ENCODE measurements at regions not wholly inside any gene's neighbourhood (a gene's known extent, or its start where the extent isn't known, plus 50 kb on each side); places are given as distances from the start of the nearest gene placed in this dataset.

- DNase-seq (ENCODE audit: low spot score) = no peak
Measured at GRCh38 chr16:5527817-5528216, 430.2 kb upstream of the EEF2KMT start.

- no peak for DNase-seq (ENCODE audit: low spot score)
Measured at GRCh38 chr16:5526826-5527225, 429.2 kb upstream of the EEF2KMT start.

- no peak for DNase-seq (ENCODE audit: low spot score)
Measured at GRCh38 chr16:5523829-5524228, 426.2 kb upstream of the EEF2KMT start.

- no peak for DNase-seq (ENCODE audit: low spot score)
Measured at GRCh38 chr16:5516115-5516514, 418.5 kb upstream of the EEF2KMT start.

- no peak for DNase-seq (ENCODE audit: low spot score)
Measured at GRCh38 chr16:5512014-5512413, 414.4 kb upstream of the EEF2KMT start.

GRCh38 chr16:5510819-5511370 lies 413.3 kb upstream of the EEF2KMT start:
- no peak for DNase-seq (ENCODE audit: low spot score)

- DNase-seq (ENCODE audit: low spot score) = no peak
Measured at GRCh38 chr16:5509794-5510193, 412.2 kb upstream of the EEF2KMT start.

- DNase-seq (ENCODE audit: low spot score) = no peak
Measured at GRCh38 chr16:5509336-5509735, 411.7 kb upstream of the EEF2KMT start.

GRCh38 chr16:5508371-5508770 lies 410.8 kb upstream of the EEF2KMT start:
- no peak for DNase-seq (ENCODE audit: low spot score)

GRCh38 chr16:5506021-5506420 lies 408.4 kb upstream of the EEF2KMT start:
- DNase-seq (ENCODE audit: low spot score) = no peak

GRCh38 chr16:5505091-5505887 lies 407.7 kb upstream of the EEF2KMT start:
- DNase-seq (ENCODE audit: low spot score) = no peak

- DNase-seq (ENCODE audit: low spot score) = no peak
Measured at GRCh38 chr16:5504064-5504781, 406.6 kb upstream of the EEF2KMT start.

GRCh38 chr16:5502944-5503343 lies 405.3 kb upstream of the EEF2KMT start:
- DNase-seq (ENCODE audit: low spot score) = no peak

GRCh38 chr16:5502467-5502869 lies 404.9 kb upstream of the EEF2KMT start:
- no peak for DNase-seq (ENCODE audit: low spot score)

GRCh38 chr16:5500526-5500925 lies 402.9 kb upstream of the EEF2KMT start:
- DNase-seq (ENCODE audit: low spot score) = no peak

- no peak for DNase-seq (ENCODE audit: low spot score)
Measured at GRCh38 chr16:5498562-5498961, 401.0 kb upstream of the EEF2KMT start.

GRCh38 chr16:5496013-5496412 lies 398.4 kb upstream of the EEF2KMT start:
- DNase-seq (ENCODE audit: low spot score) = no peak

- DNase-seq (ENCODE audit: low spot score) = no peak
Measured at GRCh38 chr16:5490499-5490898, 392.9 kb upstream of the EEF2KMT start.

- DNase-seq (ENCODE audit: low spot score) = no peak
Measured at GRCh38 chr16:5488581-5488980, 391.0 kb upstream of the EEF2KMT start.

GRCh38 chr16:5487728-5488127 lies 390.1 kb upstream of the EEF2KMT start:
- no peak for DNase-seq (ENCODE audit: low spot score)

- no peak for DNase-seq (ENCODE audit: low spot score)
Measured at GRCh38 chr16:5482256-5482655, 384.7 kb upstream of the EEF2KMT start.

GRCh38 chr16:5480431-5481195 lies 383.0 kb upstream of the EEF2KMT start:
- DNase-seq (ENCODE audit: low spot score) = no peak

GRCh38 chr16:5479926-5480325 lies 382.3 kb upstream of the EEF2KMT start:
- no peak for DNase-seq (ENCODE audit: low spot score)
